AG04450 (cell line): ENCODE measurements at regions not wholly inside any gene's neighbourhood (a gene's known extent, or its start where the extent isn't known, plus 50 kb on each side); places are given as distances from the start of the nearest gene placed in this dataset.

Experiments
- CTCF ChIA-PET: fragments of 300-600, 350-600 bp; formaldehyde crosslinking; extraction: SDS; loops from one replicate; lab custom pipeline; 2022; ENCODE audit warnings: antibody characterized with exemption, inconsistent platforms; lab: Charles Lee
- POLR2A ChIA-PET: fragments of 350-600 bp; formaldehyde crosslinking; extraction: SDS; loops from one replicate; lab custom pipeline; 2021; ENCODE audit warnings: antibody characterized with exemption, inconsistent platforms; lab: Yijun Ruan, JAX
- DNase-seq: peaks from one replicate; pipeline ENCODE4 v3.0.0-alpha.2; 2011; ENCODE audit warnings: low read depth, low spot score
- H3K27ac ChIP-seq: one replicate; pipeline ENCODE4 v1.5.1; 2012; ENCODE audit warnings: low read depth, low read length, control low read depth
- H3K27me3 ChIP-seq: one replicate; pipeline ENCODE4 v1.6.0; 2012; ENCODE audit warnings: low read length; ENCODE audit not compliant: control insufficient read depth, insufficient read depth
- H3K4me3 ChIP-seq: 2 replicates; pipeline ENCODE4 v1.5.1; 2011; ENCODE audit warnings: mild to moderate bottlenecking, low read depth, low read length, control low read depth
- H3K9me3 ChIP-seq: 2 replicates; pipeline ENCODE4 v1.5.1; 2012; ENCODE audit warnings: low read length; ENCODE audit not compliant: control insufficient read depth, insufficient read depth
- TF ChIP-seq, protein P1 (sequence below): IDR thresholded peaks from 2 replicates; pipeline ENCODE4 v1.5.1; 2011; ENCODE audit warnings: low read depth, low read length, control low read depth, inconsistent platforms

- Histone ChIP-seq H3K27ac (no peak overlapping the region), H3K27me3 (peaks cover 2% of the 10 kb centered on the region), H3K9me3 (no peaks in the 10 kb centered on the region; the same call in 1 of the 2 replicates), H3K4me3 (no peak overlapping the region)
- DNase-seq: no peak
- POLR2A ChIA-PET: no interaction called here
- TF ChIP-seq, protein P1, sequence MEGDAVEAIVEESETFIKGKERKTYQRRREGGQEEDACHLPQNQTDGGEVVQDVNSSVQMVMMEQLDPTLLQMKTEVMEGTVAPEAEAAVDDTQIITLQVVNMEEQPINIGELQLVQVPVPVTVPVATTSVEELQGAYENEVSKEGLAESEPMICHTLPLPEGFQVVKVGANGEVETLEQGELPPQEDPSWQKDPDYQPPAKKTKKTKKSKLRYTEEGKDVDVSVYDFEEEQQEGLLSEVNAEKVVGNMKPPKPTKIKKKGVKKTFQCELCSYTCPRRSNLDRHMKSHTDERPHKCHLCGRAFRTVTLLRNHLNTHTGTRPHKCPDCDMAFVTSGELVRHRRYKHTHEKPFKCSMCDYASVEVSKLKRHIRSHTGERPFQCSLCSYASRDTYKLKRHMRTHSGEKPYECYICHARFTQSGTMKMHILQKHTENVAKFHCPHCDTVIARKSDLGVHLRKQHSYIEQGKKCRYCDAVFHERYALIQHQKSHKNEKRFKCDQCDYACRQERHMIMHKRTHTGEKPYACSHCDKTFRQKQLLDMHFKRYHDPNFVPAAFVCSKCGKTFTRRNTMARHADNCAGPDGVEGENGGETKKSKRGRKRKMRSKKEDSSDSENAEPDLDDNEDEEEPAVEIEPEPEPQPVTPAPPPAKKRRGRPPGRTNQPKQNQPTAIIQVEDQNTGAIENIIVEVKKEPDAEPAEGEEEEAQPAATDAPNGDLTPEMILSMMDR: no peak
- CTCF ChIA-PET: interaction anchor here (0.6 kb wide), 1 partner anchor 364 kb away, joined by 3 read pairs; no protein-coding TSS in a partner anchor
These were observed 82.6 kb downstream of the ADAMTS15 start for GRCh38 chr11:130531061-130531460.

DNA sequence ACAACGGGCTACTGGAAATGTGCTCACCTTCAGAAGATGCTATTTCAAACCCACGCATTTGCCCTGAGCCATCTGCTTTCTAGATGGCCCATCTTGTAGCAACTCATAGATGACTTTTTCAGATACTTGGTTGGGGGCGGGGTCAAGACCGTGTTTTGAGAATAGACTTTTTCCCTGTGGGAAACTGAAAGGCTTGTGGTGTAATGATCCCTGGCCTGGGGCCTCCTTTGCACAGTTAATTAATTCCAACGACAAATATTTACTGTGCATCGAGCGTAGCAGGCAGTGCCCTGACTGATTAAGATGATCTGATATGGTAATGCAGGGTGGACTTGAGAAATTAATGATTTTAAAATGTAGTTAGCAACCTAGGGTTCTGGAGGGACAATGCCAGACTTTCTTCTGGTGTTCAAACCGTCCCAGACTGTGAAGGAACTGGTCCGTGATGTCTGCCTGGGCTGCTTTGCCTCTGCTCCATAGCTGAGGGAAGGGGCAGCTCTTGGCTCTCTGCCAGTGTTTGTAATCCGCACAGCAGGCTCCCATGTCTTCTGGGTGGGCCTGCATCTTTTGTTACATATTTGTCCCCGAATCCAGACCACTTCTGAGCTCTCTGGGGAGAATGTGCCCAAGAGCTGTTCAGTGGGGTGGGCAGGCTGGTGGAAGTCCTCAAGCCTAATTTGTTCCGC, 84.8 kb downstream of the ADAMTS15 start:
- DNase-seq: no peak
- ChIA-PET POLR2A (no interaction called here), CTCF (no interaction called here)
- no peaks in the 10 kb centered on the region; the same call in 1 of the 2 replicates for H3K9me3 ChIP-seq
- H3K27me3 ChIP-seq: peaks cover 2% of the 10 kb centered on the region
- TF ChIP-seq, protein P1: no peak
- H3K27ac ChIP-seq: no peak overlapping the region
- no peak overlapping the region for H3K4me3 ChIP-seq

GRCh38 chr11:130533871-130534270, 85.4 kb downstream of the ADAMTS15 start:
- CTCF ChIA-PET: interaction anchor here (0.6 kb wide), 1 partner anchor 294 kb away, joined by 5 read pairs; no protein-coding TSS in a partner anchor
- Histone ChIP-seq H3K27ac (no peak overlapping the region), H3K9me3 (no peaks in the 10 kb centered on the region; the same call in 1 of the 2 replicates), H3K4me3 (no peak overlapping the region), H3K27me3 (peaks cover 2% of the 10 kb centered on the region)
- DNase-seq: no peak
- TF ChIP-seq, protein P1: no peak
- POLR2A ChIA-PET: no interaction called here

DNA sequence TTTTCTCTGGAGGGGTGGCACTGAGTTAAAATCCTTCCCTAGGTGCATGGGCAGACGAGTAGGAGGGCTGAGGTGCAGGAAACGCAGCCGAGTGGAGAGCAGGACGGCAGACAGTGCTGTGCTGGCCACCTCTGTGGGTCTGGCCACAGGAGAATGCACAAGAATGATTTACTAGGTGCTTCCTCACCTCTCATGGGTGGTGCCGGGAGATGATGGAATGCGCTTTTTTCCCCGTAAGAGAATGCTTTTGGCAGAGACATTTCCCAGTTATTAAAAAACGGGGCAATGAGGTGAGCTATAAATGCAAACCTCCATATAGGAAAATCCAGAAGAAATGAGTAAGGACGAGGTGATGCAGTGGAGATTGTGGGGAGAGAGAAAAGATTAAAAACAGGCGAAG, 86.1 kb downstream of the ADAMTS15 start:
- no peak overlapping the region for H3K4me3 ChIP-seq
- H3K9me3 ChIP-seq: no peaks in the 10 kb centered on the region; the same call in 1 of the 2 replicates
- no peak overlapping the region for H3K27ac ChIP-seq
- ChIA-PET CTCF (interaction anchor here (0.6 kb wide), 1 partner anchor 293 kb away, joined by 5 read pairs; no protein-coding TSS in a partner anchor), POLR2A (no interaction called here)
- no peak for DNase-seq
- TF ChIP-seq, protein P1: no peak
- H3K27me3 ChIP-seq: peaks cover 2% of the 10 kb centered on the region

DNA sequence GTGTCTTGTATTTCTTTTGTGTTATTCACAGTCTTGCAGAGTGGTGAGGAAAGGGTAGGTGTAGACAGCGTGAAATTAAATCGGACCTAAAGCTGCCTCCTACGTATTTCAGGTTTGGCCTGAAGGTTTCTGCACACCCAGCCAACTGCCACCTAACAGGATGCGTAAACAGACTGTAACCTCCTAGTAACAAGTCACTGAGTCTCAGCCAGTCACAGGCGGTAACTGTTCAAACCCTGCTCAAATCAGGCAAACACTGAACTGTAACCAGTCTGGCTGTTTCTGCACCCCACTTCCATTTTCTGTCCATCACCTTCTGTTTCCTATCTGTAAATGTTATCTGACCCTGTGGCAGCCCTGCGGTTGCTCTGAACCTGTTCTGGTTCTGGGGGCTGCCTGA, 87.1 kb downstream of the ADAMTS15 start:
- Histone ChIP-seq H3K27ac (no peak overlapping the region), H3K4me3 (no peak overlapping the region), H3K9me3 (no peaks in the 10 kb centered on the region; the same call in 1 of the 2 replicates), H3K27me3 (peaks cover 2% of the 10 kb centered on the region)
- POLR2A ChIA-PET: no interaction called here
- no peak for DNase-seq
- TF ChIP-seq, protein P1: no peak
- CTCF ChIA-PET: no interaction called here
